ENCODE measurements at regions not wholly inside any gene's neighbourhood (a gene's known extent, or its start where the extent isn't known, plus 50 kb on each side); places are given as distances from the start of the nearest gene placed in this dataset.

GRCh38 chr20:22924046-22924737 is 110.9 kb upstream of the SSTR4 start:
- no peak for DNase-seq

GRCh38 chr20:22924949-22925612 is 110.0 kb upstream of the SSTR4 start:
- no peak for DNase-seq

GRCh38 chr20:22925613-22925983 is 109.5 kb upstream of the SSTR4 start:
- no peak for DNase-seq

- DNase-seq = no peak
Measured at GRCh38 chr20:22927537-22927936, 107.6 kb upstream of the SSTR4 start.

GRCh38 chr20:22928679-22929078 is 106.4 kb upstream of the SSTR4 start:
- no peak for DNase-seq

- DNase-seq = no peak
Measured at GRCh38 chr20:22929661-22930060, 105.5 kb upstream of the SSTR4 start.

- DNase-seq = no peak
Measured at GRCh38 chr20:22931653-22932608, 103.2 kb upstream of the SSTR4 start.

- DNase-seq = no peak
Measured at GRCh38 chr20:22939181-22939580, 95.9 kb upstream of the SSTR4 start.

GRCh38 chr20:22940350-22940749 is 94.8 kb upstream of the SSTR4 start:
- DNase-seq = no peak

GRCh38 chr20:22941550-22941949 is 93.6 kb upstream of the SSTR4 start:
- no peak for DNase-seq

GRCh38 chr20:22942742-22943141 is 92.4 kb upstream of the SSTR4 start:
- DNase-seq = no peak

GRCh38 chr20:22944062-22944461 is 91.0 kb upstream of the SSTR4 start:
- no peak for DNase-seq

- DNase-seq = no peak
Measured at GRCh38 chr20:22944936-22945335, 90.2 kb upstream of the SSTR4 start.

- DNase-seq = no peak
Measured at GRCh38 chr20:22946596-22946995, 88.5 kb upstream of the SSTR4 start.

- no peak for DNase-seq
Measured at GRCh38 chr20:22949331-22950109, 85.6 kb upstream of the SSTR4 start.

GRCh38 chr20:22951966-22952365 is 83.1 kb upstream of the SSTR4 start:
- no peak for DNase-seq

- DNase-seq = no peak
Measured at GRCh38 chr20:22954661-22955060, 80.5 kb upstream of the SSTR4 start.

- no peak for DNase-seq
Measured at GRCh38 chr20:22958390-22958789, 76.7 kb upstream of the SSTR4 start.

GRCh38 chr20:22962567-22963439 is 72.3 kb upstream of the SSTR4 start:
- no peak for DNase-seq

- DNase-seq = no peak
Measured at GRCh38 chr20:22963581-22963980, 71.5 kb upstream of the SSTR4 start.

GRCh38 chr20:22966787-22967464 is 68.2 kb upstream of the SSTR4 start:
- no peak for DNase-seq

Measured in DMS153 (cell line).